A549 (cell line): ENCODE measurements at regions not wholly inside any gene's neighbourhood (a gene's known extent, or its start where the extent isn't known, plus 50 kb on each side); places are given as distances from the start of the nearest gene placed in this dataset.
"Not testable (repeated sequence)": the region's sequence is repeated elsewhere in the genome, so short reads cannot be mapped to it uniquely, and the experiment has no call there.

Experiments
- FOSL2 ChIP-seq, 2 experiments: fragments of 450-650 bp in 1 of 2; fragments of >200 bp in 1 of 2; sonication (Bioruptor Twin) in 1 of 2; formaldehyde crosslinking; IDR thresholded peaks; 2 replicates each; pipeline versions ENCODE4 v1.5.0 to v1.6.1; 2016 to 2020; ENCODE audit warnings: mild to moderate bottlenecking in 1 of 2, moderate library complexity in 1 of 2
- RNF2 ChIP-seq: fragments of 200-600 bp; sonication (generic); IDR thresholded peaks from 2 replicates; pipeline ENCODE4 v1.6.1; 2016; ENCODE audit warnings: low read depth, mild to moderate bottlenecking, antibody characterized with exemption, moderate library complexity, borderline replicate concordance
- SREBF2 ChIP-seq: fragments of 450-650 bp; IDR thresholded peaks from 2 replicates; pipeline ENCODE4 v1.6.1; 2014; ENCODE audit warnings: mild to moderate bottlenecking, moderate library complexity

- TF ChIP-seq RNF2; FOSL2 (IDR thresholded peaks at IDR 0.05); FOSL2 (CRISPR knock-in tag; IDR thresholded peaks at IDR 0.05); SREBF2: not testable (repeated sequence)
Measured at GRCh38 chrY:3213183-3213582, 278.0 kb downstream of the ZFY start.
